ENCODE measurements at regions not wholly inside any gene's neighbourhood (a gene's known extent, or its start where the extent isn't known, plus 50 kb on each side); places are given as distances from the start of the nearest gene placed in this dataset.
"Not testable (repeated sequence)": the region's sequence is repeated elsewhere in the genome, so short reads cannot be mapped to it uniquely, and the experiment has no call there.

DNA sequence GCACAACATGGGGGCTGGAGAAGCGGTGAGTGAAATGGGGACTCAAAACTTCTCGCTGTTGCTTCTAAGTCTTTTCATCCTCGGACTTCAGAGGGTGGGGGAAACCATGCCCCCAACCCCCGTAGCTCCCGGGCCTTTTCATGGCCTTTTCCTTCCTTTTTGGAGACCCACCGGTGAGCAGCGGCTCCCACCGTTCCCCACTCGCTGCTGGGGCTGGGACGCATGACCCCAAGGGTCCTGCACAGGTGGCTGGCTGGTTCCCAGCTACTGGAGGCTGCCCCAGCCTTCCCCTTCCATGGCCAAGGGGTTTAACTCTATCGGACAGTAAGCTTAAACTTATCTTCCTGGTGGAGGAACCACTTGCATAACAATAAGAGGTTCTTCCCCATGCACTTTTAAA is 194.3 kb upstream of the FERD3L start:
- H2AFZ ChIP-seq (ENCODE audit: low read depth) = no peak overlapping the region
- WGBS (ENCODE audit: low lambda C conversion rate) = 31% methylated on average over 11 of the region's 11 CpGs
- H3F3A ChIP-seq (replicated peaks; ENCODE audit: insufficient read depth) = no peaks in the 10 kb centered on the region
- H3K27me3 ChIP-seq (ENCODE audit: insufficient read depth) = peaks cover 25% of the 10 kb centered on the region
- H3K9ac ChIP-seq = no peak overlapping the region
- H3K79me2 ChIP-seq (ENCODE audit: insufficient read depth) = no peaks in the 10 kb centered on the region
- CTCF ChIA-PET = interaction anchor here (0.7 to 1.5 kb wide), 3 partner anchors 13 to 28 kb away, joined by 3 read pairs; no protein-coding TSS in a partner anchor
- no peaks in the 10 kb centered on the region for H3K36me3 ChIP-seq (replicated peaks in 1 of 2; ENCODE audit: control insufficient read depth in 1 of 2, insufficient read depth in 2 of 2, low read length in 1 of 2)
- no peak for DNase-seq
- TF ChIP-seq, protein P1, sequence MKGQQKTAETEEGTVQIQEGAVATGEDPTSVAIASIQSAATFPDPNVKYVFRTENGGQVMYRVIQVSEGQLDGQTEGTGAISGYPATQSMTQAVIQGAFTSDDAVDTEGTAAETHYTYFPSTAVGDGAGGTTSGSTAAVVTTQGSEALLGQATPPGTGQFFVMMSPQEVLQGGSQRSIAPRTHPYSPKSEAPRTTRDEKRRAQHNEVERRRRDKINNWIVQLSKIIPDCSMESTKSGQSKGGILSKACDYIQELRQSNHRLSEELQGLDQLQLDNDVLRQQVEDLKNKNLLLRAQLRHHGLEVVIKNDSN (IDR thresholded peaks at IDR 0.05; ENCODE audit: borderline replicate concordance, low read depth) = no peak
- no peak for TF ChIP-seq TEAD4 (IDR thresholded peaks at IDR 0.05; ENCODE audit: borderline replicate concordance, insufficient read depth)
- TF ChIP-seq, protein P2, sequence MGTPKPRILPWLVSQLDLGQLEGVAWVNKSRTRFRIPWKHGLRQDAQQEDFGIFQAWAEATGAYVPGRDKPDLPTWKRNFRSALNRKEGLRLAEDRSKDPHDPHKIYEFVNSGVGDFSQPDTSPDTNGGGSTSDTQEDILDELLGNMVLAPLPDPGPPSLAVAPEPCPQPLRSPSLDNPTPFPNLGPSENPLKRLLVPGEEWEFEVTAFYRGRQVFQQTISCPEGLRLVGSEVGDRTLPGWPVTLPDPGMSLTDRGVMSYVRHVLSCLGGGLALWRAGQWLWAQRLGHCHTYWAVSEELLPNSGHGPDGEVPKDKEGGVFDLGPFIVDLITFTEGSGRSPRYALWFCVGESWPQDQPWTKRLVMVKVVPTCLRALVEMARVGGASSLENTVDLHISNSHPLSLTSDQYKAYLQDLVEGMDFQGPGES (IDR thresholded peaks at IDR 0.05; ENCODE audit: low read depth, low read length) = no peak
- TF ChIP-seq, protein P3, sequence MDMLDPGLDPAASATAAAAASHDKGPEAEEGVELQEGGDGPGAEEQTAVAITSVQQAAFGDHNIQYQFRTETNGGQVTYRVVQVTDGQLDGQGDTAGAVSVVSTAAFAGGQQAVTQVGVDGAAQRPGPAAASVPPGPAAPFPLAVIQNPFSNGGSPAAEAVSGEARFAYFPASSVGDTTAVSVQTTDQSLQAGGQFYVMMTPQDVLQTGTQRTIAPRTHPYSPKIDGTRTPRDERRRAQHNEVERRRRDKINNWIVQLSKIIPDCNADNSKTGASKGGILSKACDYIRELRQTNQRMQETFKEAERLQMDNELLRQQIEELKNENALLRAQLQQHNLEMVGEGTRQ (IDR thresholded peaks at IDR 0.05; ENCODE audit: borderline replicate concordance, low read depth, low read length) = no peak
- no peak for TF ChIP-seq FOXJ3 (CRISPR knock-in tag; IDR thresholded peaks at IDR 0.05)
- TF ChIP-seq, protein P4, sequence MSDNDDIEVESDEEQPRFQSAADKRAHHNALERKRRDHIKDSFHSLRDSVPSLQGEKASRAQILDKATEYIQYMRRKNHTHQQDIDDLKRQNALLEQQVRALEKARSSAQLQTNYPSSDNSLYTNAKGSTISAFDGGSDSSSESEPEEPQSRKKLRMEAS (IDR thresholded peaks at IDR 0.05; ENCODE audit: low read depth) = no peak
- TF ChIP-seq RCOR1 (IDR thresholded peaks at IDR 0.05; ENCODE audit: low read length) = no peak
- TF ChIP-seq, protein P5, sequence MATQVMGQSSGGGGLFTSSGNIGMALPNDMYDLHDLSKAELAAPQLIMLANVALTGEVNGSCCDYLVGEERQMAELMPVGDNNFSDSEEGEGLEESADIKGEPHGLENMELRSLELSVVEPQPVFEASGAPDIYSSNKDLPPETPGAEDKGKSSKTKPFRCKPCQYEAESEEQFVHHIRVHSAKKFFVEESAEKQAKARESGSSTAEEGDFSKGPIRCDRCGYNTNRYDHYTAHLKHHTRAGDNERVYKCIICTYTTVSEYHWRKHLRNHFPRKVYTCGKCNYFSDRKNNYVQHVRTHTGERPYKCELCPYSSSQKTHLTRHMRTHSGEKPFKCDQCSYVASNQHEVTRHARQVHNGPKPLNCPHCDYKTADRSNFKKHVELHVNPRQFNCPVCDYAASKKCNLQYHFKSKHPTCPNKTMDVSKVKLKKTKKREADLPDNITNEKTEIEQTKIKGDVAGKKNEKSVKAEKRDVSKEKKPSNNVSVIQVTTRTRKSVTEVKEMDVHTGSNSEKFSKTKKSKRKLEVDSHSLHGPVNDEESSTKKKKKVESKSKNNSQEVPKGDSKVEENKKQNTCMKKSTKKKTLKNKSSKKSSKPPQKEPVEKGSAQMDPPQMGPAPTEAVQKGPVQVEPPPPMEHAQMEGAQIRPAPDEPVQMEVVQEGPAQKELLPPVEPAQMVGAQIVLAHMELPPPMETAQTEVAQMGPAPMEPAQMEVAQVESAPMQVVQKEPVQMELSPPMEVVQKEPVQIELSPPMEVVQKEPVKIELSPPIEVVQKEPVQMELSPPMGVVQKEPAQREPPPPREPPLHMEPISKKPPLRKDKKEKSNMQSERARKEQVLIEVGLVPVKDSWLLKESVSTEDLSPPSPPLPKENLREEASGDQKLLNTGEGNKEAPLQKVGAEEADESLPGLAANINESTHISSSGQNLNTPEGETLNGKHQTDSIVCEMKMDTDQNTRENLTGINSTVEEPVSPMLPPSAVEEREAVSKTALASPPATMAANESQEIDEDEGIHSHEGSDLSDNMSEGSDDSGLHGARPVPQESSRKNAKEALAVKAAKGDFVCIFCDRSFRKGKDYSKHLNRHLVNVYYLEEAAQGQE (IDR thresholded peaks at IDR 0.05; ENCODE audit: low read depth, low read length) = no peak
- TF ChIP-seq, protein P6, sequence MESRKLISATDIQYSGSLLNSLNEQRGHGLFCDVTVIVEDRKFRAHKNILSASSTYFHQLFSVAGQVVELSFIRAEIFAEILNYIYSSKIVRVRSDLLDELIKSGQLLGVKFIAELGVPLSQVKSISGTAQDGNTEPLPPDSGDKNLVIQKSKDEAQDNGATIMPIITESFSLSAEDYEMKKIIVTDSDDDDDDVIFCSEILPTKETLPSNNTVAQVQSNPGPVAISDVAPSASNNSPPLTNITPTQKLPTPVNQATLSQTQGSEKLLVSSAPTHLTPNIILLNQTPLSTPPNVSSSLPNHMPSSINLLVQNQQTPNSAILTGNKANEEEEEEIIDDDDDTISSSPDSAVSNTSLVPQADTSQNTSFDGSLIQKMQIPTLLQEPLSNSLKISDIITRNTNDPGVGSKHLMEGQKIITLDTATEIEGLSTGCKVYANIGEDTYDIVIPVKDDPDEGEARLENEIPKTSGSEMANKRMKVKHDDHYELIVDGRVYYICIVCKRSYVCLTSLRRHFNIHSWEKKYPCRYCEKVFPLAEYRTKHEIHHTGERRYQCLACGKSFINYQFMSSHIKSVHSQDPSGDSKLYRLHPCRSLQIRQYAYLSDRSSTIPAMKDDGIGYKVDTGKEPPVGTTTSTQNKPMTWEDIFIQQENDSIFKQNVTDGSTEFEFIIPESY (IDR thresholded peaks at IDR 0.05; ENCODE audit: borderline replicate concordance, low read depth) = no peak
- TF ChIP-seq CHD2 (IDR thresholded peaks at IDR 0.05; ENCODE audit: low read length, partially characterized antibody) = no peak
- TF ChIP-seq MEF2A (IDR thresholded peaks at IDR 0.05; ENCODE audit: borderline replicate concordance, low read depth) = no peak
- H3K4me3 ChIP-seq (ENCODE audit: low read depth in 2 of 2, low read length in 1 of 2) = no peak overlapping the region
- H3K4me2 ChIP-seq = no peak overlapping the region
- H4K20me1 ChIP-seq (ENCODE audit: insufficient read depth) = no peaks in the 10 kb centered on the region
- no peaks in the 10 kb centered on the region; the same call in 1 of the 2 replicates for H3K9me2 ChIP-seq
- H3K9me3 ChIP-seq = no peaks in the 10 kb centered on the region
- no peaks in the 10 kb centered on the region for H3K4me1 ChIP-seq (ENCODE audit: control insufficient read depth in 1 of 2, insufficient read depth in 2 of 2, low read depth in 1 of 2, low read length in 1 of 2)
- no peak overlapping the region for H3K27ac ChIP-seq (ENCODE audit: low read depth in 2 of 2, low read length in 1 of 2)
- POLR2A ChIA-PET = no interaction called here

DNA sequence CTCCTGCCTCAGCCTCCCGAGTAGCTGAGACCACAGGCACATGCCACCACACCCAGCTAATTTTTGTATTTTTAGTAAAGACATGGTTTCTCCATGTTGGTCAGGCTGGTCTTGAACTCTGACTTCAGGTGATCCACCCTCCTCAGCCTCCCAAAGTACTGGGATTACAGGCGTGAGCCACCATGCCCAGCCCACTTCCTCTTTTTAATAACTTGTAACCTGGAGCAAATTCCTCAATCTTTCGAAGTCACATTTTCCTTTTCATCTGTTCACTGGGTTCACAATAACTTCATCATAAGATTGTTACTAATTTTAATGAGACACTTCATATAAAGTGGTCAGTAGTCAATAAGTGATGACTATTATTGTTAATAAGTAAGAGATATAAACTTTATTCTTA is 193.3 kb upstream of the FERD3L start:
- H3K4me2 ChIP-seq; H3K9me2 ChIP-seq; H3K4me3 ChIP-seq (ENCODE audit: low read depth in 2 of 2, low read length in 1 of 2); H3K9me3 ChIP-seq; H3K79me2 ChIP-seq (ENCODE audit: insufficient read depth); H3K9ac ChIP-seq; H4K20me1 ChIP-seq (ENCODE audit: insufficient read depth); H2AFZ ChIP-seq (ENCODE audit: low read depth); H3K36me3 ChIP-seq (replicated peaks in 1 of 2; ENCODE audit: control insufficient read depth in 1 of 2, insufficient read depth in 2 of 2, low read length in 1 of 2); POLR2A ChIA-PET; H3K27ac ChIP-seq (ENCODE audit: low read depth in 2 of 2, low read length in 1 of 2); DNase-seq; H3K4me1 ChIP-seq (ENCODE audit: control insufficient read depth in 1 of 2, insufficient read depth in 2 of 2, low read depth in 1 of 2, low read length in 1 of 2); H3F3A ChIP-seq (replicated peaks; ENCODE audit: insufficient read depth): not testable (repeated sequence)
- CTCF ChIA-PET = interaction anchor here (1.5 kb wide), 1 partner anchor 12 kb away, joined by 3 read pairs; no protein-coding TSS in a partner anchor
- WGBS (ENCODE audit: low lambda C conversion rate) = 2% methylated on average over 3 of the region's 3 CpGs
- H3K27me3 ChIP-seq (ENCODE audit: insufficient read depth) = peaks cover 25% of the 10 kb centered on the region
